Activated T-helper 1 cell treated with anti-CD3 and anti-CD28 coated beads, Interleukin-12 subunit alpha, Interleukin-12 subunit beta, Interleukin-2, Interleukin-4 antibody, amounts not matched to agents 30 ng/mL and 10 ng/mL and 1 ng/mL, durations not matched to agents 14 hours and 24 hours and 36 hours (primary cell): ENCODE measurements at regions not wholly inside any gene's neighbourhood (a gene's known extent, or its start where the extent isn't known, plus 50 kb on each side); places are given as distances from the start of the nearest gene placed in this dataset.

Experiments
- DNase-seq: peaks from one replicate; pipeline ENCODE4 v3.0.0; 2021; ENCODE audit warnings: low spot score
- H3K27ac Mint-ChIP-seq: one replicate; pipeline ENCODE4 v1.8.0; 2021; ENCODE audit warnings: mild to moderate bottlenecking, mixed read lengths
- H3K27me3 Mint-ChIP-seq: one replicate; pipeline ENCODE4 v1.8.0; 2022; ENCODE audit warnings: mild to moderate bottlenecking, moderate library complexity, mixed read lengths; ENCODE audit not compliant: insufficient read depth
- H3K36me3 Mint-ChIP-seq: one replicate; pipeline ENCODE4 v1.8.0; 2021; ENCODE audit warnings: low read depth, mixed read lengths
- H3K4me1 Mint-ChIP-seq: one replicate; pipeline ENCODE4 v1.8.0; 2021; ENCODE audit warnings: low read depth, mixed read lengths
- H3K4me3 Mint-ChIP-seq: one replicate; pipeline ENCODE4 v1.8.0; 2021; ENCODE audit warnings: mild to moderate bottlenecking, moderate library complexity, mixed read lengths
- H3K9me3 Mint-ChIP-seq: one replicate; pipeline ENCODE4 v1.8.0; 2021; ENCODE audit warnings: mixed read lengths
- intact Hi-C: fragments of 100-400 bp; cut with micrococcal nuclease; formaldehyde crosslinking; loops from one replicate; pipeline ENCODE4 v1.15.1; 2024

- intact Hi-C loops, result no loop called here
- H3K36me3 Mint-ChIP-seq, result no peaks in the 10 kb centered on the region
- no peak overlapping the region for H3K27ac Mint-ChIP-seq
- no peaks in the 10 kb centered on the region for H3K4me1 Mint-ChIP-seq
- H3K27me3 Mint-ChIP-seq, result peaks cover 2% of the 10 kb centered on the region
- H3K4me3 Mint-ChIP-seq, result no peak overlapping the region
- no peak for DNase-seq
- no peaks in the 10 kb centered on the region for H3K9me3 Mint-ChIP-seq
Observed at GRCh38 chr19:28234637-28235036, 978.3 kb downstream of the UQCRFS1 start.

DNA sequence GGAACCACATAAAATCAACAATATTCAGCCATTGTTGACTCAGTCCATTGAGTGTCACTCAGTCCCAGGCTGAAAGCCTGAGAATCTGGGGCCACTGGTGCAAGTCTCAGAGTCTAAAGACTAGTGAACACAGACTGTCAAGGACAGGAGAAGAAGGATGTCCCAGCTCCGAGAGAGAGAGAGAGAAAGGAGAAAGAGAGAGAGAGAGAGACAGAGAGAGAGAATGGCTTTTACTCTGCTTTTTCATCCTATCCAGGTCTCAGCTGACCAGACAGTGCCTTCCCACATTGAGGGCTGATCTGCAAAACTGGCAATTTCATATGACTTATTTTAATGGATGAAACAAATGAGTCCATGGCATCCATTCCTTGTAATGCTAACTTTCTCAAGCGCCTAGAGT lies 984.1 kb downstream of the UQCRFS1 start:
- no peak overlapping the region for H3K27ac Mint-ChIP-seq
- no peak overlapping the region for H3K4me3 Mint-ChIP-seq
- H3K9me3 Mint-ChIP-seq, result no peaks in the 10 kb centered on the region
- intact Hi-C loops, result no loop called here
- peaks cover 4% of the 10 kb centered on the region for H3K27me3 Mint-ChIP-seq
- no peak for DNase-seq
- no peaks in the 10 kb centered on the region for H3K36me3 Mint-ChIP-seq
- H3K4me1 Mint-ChIP-seq, result no peaks in the 10 kb centered on the region

- intact Hi-C loops, result no loop called here
- Mint-ChIP-seq H3K4me1 (no peaks in the 10 kb centered on the region), H3K4me3 (no peak overlapping the region), H3K9me3 (no peaks in the 10 kb centered on the region), H3K36me3 (no peaks in the 10 kb centered on the region), H3K27ac (no peak overlapping the region), H3K27me3 (peaks cover 2% of the 10 kb centered on the region)
- DNase-seq, result no peak
Observed at GRCh38 chr19:28224441-28224840, 988.5 kb downstream of the UQCRFS1 start.

- no peaks in the 10 kb centered on the region for H3K36me3 Mint-ChIP-seq
- no peak overlapping the region for H3K4me3 Mint-ChIP-seq
- H3K9me3 Mint-ChIP-seq, result no peaks in the 10 kb centered on the region
- H3K4me1 Mint-ChIP-seq, result no peaks in the 10 kb centered on the region
- intact Hi-C loops, result no loop called here
- no peak overlapping the region for H3K27ac Mint-ChIP-seq
- no peak for DNase-seq
- H3K27me3 Mint-ChIP-seq, result peaks cover 2% of the 10 kb centered on the region
Observed at GRCh38 chr19:28221736-28222135, 991.2 kb downstream of the UQCRFS1 start.

GRCh38 chr19:28218728-28219127 lies 994.2 kb downstream of the UQCRFS1 start:
- no peak overlapping the region for H3K4me3 Mint-ChIP-seq
- intact Hi-C loops, result no loop called here
- DNase-seq, result no peak
- H3K27ac Mint-ChIP-seq, result no peak overlapping the region
- no peaks in the 10 kb centered on the region for H3K4me1 Mint-ChIP-seq
- H3K27me3 Mint-ChIP-seq, result peaks cover 2% of the 10 kb centered on the region
- H3K9me3 Mint-ChIP-seq, result no peaks in the 10 kb centered on the region
- no peaks in the 10 kb centered on the region for H3K36me3 Mint-ChIP-seq

DNA sequence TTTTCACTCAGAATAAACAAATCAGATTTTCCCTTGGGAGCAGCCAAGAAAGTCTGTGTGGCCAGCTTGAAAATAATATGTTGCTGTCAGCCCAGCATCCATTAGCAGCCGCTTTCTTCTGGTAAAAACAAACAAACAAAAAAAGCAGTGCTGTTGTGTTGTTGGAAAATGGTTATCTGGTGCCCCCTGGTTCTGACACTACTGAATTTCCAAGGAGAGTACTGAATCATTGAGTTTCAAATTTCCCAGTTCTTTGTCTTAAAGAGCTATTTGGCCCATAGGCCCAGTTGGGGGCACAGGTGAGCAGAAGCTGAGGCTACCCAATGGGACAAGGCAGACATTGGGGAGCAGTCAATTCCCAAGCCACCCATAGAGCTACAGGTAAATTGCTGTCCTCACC lies 995.9 kb downstream of the UQCRFS1 start:
- H3K27ac Mint-ChIP-seq, result no peak overlapping the region
- no peaks in the 10 kb centered on the region for H3K36me3 Mint-ChIP-seq
- no peak overlapping the region for H3K4me3 Mint-ChIP-seq
- no peaks in the 10 kb centered on the region for H3K9me3 Mint-ChIP-seq
- intact Hi-C loops, result no loop called here
- H3K4me1 Mint-ChIP-seq, result no peaks in the 10 kb centered on the region
- H3K27me3 Mint-ChIP-seq, result peaks cover 2% of the 10 kb centered on the region
- no peak for DNase-seq

GRCh38 chr19:28213470-28214082 lies 999.4 kb downstream of the UQCRFS1 start:
- DNase-seq, result no peak
- H3K4me1 Mint-ChIP-seq, result no peaks in the 10 kb centered on the region
- no peaks in the 10 kb centered on the region for H3K36me3 Mint-ChIP-seq
- peaks cover 2% of the 10 kb centered on the region for H3K27me3 Mint-ChIP-seq
- H3K4me3 Mint-ChIP-seq, result no peak overlapping the region
- no peaks in the 10 kb centered on the region for H3K9me3 Mint-ChIP-seq
- intact Hi-C loops, result no loop called here
- no peak overlapping the region for H3K27ac Mint-ChIP-seq

- intact Hi-C loops, result no loop called here
- no peaks in the 10 kb centered on the region for H3K9me3 Mint-ChIP-seq
- H3K27me3 Mint-ChIP-seq, result no peaks in the 10 kb centered on the region
- no peak overlapping the region for H3K27ac Mint-ChIP-seq
- H3K36me3 Mint-ChIP-seq, result no peaks in the 10 kb centered on the region
- no peaks in the 10 kb centered on the region for H3K4me1 Mint-ChIP-seq
- DNase-seq, result no peak
- no peak overlapping the region for H3K4me3 Mint-ChIP-seq
Observed at GRCh38 chr19:28210886-28211285, 1002.1 kb downstream of the UQCRFS1 start.

GRCh38 chr19:28208745-28209144 lies 1004.2 kb downstream of the UQCRFS1 start:
- H3K4me3 Mint-ChIP-seq, result no peak overlapping the region
- no peak for DNase-seq
- no peaks in the 10 kb centered on the region for H3K27me3 Mint-ChIP-seq
- H3K4me1 Mint-ChIP-seq, result no peaks in the 10 kb centered on the region
- intact Hi-C loops, result no loop called here
- H3K36me3 Mint-ChIP-seq, result no peaks in the 10 kb centered on the region
- H3K27ac Mint-ChIP-seq, result no peak overlapping the region
- peaks cover 4% of the 10 kb centered on the region for H3K9me3 Mint-ChIP-seq

- Mint-ChIP-seq H3K4me1 (no peaks in the 10 kb centered on the region), H3K27me3 (no peaks in the 10 kb centered on the region), H3K4me3 (no peak overlapping the region), H3K9me3 (peaks cover 9% of the 10 kb centered on the region), H3K27ac (no peak overlapping the region), H3K36me3 (no peaks in the 10 kb centered on the region)
- no peak for DNase-seq
- intact Hi-C loops, result no loop called here
Observed at GRCh38 chr19:28207244-28207643, 1005.7 kb downstream of the UQCRFS1 start.

GRCh38 chr19:28201462-28201943 lies 1011.4 kb downstream of the UQCRFS1 start:
- no peak overlapping the region for H3K4me3 Mint-ChIP-seq
- DNase-seq, result no peak
- H3K27me3 Mint-ChIP-seq, result peaks cover 2% of the 10 kb centered on the region
- H3K36me3 Mint-ChIP-seq, result no peaks in the 10 kb centered on the region
- H3K27ac Mint-ChIP-seq, result no peak overlapping the region
- H3K9me3 Mint-ChIP-seq, result peaks cover 12% of the 10 kb centered on the region
- H3K4me1 Mint-ChIP-seq, result no peaks in the 10 kb centered on the region
- intact Hi-C loops, result no loop called here

DNA sequence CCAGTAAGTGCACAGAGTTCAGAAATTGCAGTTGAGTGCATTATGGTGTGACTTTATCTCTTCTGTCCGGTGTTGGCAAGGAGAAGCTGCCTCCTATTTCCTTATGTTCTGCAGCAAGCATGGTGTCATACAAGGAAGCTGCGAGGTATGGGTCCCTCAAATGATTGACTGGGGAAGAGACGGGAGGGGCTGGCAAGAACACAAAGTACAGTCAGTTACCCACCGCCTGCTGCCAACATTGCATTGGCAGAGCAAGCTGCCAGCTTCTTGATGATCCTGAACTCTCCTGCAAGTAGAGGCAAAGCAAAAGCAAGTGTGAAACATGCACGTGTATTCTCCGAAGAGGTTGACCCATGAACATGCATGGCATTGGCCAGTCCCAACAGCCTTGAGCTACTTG lies 1013.6 kb downstream of the UQCRFS1 start:
- Mint-ChIP-seq H3K9me3 (peaks cover 12% of the 10 kb centered on the region), H3K4me3 (no peak overlapping the region), H3K36me3 (no peaks in the 10 kb centered on the region), H3K4me1 (no peaks in the 10 kb centered on the region), H3K27ac (no peak overlapping the region), H3K27me3 (peaks cover 2% of the 10 kb centered on the region)
- intact Hi-C loops, result no loop called here
- no peak for DNase-seq

GRCh38 chr19:28196961-28197360 lies 1016.0 kb downstream of the UQCRFS1 start:
- intact Hi-C loops, result no loop called here
- no peak for DNase-seq
- Mint-ChIP-seq H3K36me3 (no peaks in the 10 kb centered on the region), H3K4me3 (no peak overlapping the region), H3K27ac (no peak overlapping the region), H3K4me1 (no peaks in the 10 kb centered on the region), H3K27me3 (peaks cover 2% of the 10 kb centered on the region), H3K9me3 (peaks cover 4% of the 10 kb centered on the region)

GRCh38 chr19:28196101-28196500 lies 1016.9 kb downstream of the UQCRFS1 start:
- Mint-ChIP-seq H3K27me3 (peaks cover 2% of the 10 kb centered on the region), H3K27ac (no peak overlapping the region), H3K9me3 (no peaks in the 10 kb centered on the region), H3K4me3 (no peak overlapping the region), H3K36me3 (no peaks in the 10 kb centered on the region), H3K4me1 (no peaks in the 10 kb centered on the region)
- DNase-seq, result no peak
- intact Hi-C loops, result no loop called here
